NCI-H526 treated with DMSO at 0.1 percent for 48 hours (cell line): ENCODE measurements at regions not wholly inside any gene's neighbourhood (a gene's known extent, or its start where the extent isn't known, plus 50 kb on each side); places are given as distances from the start of the nearest gene placed in this dataset.

Experiments used
- DNase-seq: peaks from one replicate; lab custom pipeline; 2025; lab: John Stamatoyannopoulos, UW

DNA sequence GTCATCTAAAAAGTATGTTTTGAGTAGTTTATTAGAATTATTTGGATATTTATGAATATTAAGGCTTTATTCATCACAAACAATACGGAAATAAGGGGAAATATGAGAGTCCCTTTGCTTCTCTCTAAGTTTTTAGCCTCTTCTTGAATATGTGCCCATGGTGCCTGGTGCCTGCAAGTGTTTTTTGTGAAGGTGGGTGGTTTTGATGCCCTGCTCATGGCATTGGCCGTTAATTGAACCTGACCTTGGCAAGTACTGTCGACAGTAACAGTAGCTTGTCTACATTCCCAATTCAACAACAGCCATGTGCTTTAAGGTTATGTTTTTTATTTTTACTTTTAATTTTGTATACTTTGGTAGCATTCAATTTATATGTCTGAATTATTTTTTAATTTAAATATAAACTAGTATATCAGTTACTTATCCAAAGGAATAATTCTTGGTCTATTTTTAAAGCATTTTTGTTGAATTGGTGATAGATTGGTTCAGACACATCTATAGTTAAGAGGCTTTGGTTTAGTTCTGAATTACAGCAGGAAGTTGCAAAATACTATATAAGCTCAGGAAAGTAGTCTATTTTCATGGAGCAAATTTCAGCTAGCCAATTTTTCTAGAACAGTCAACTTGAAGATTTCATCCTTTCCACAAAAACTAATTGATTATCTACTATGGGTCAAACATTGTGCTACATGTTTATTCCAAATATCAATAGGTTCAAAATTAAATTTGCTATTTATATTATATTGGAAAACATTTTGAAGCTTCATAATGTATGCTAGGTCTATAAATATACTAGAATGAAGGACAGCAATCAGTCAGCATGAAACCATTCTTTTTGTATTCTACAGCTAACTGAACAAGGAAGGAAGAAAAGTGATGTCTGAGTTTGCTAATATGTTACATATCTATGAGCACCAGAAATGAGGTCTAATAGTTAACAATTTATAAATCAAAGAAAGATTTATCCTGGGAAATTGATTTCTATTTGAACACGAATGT is 184.4 kb downstream of the MRPL39 start:
- DNase-seq: no peak

DNA sequence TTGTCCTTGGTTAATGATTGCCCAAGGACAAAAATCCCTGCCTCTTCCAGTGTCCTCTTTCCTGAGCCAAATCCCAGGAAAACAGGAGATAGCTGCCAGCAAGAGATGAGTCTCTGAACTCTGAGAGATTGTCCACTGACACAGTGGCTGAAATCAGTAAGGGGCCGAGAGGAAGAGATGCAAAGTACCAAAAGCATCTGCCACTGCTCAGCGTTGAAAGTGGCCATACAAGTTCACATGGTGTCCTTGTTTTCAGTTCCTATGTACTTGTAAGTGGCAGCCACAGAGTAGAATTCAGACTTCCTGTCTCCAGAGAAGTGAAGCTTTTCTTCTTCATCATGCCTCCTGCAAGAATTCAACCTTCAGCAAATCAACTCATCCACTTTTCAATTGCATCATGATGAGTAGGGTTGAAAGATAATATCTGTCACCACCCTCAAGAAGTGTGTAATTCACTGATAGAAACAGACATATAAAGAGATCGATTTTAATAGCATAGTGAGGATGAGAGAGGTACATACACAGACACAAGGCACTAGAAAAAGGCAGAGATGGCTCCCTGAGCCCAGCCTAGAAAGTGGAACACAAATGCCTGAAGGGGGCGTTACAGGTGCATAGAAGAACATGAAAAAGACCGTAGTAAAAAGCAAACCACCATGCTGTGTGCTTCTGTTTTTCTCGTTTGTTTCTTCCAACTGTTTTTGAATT is 185.8 kb downstream of the MRPL39 start:
- peak; percentile 1 for DNase-seq

DNA sequence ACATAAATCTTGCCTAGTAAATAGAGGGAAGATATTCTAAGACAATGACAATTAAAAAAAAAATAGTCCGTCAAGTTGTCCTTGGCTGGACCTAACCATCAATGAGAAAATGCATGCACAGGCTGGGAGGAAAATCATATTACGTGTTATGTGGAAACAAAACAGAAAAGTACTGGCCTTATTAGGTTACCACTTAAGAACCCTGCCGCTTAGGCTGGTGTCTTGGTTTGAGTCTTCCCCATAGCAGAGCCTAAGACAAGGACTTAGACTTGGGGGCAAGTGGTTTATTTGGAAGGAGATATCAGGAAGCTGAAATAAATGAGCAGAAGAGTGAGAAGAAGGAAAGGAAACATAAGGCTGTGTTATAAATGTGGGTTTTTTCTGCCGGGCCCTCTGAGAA is 186.4 kb downstream of the MRPL39 start:
- no peak for DNase-seq

DNA sequence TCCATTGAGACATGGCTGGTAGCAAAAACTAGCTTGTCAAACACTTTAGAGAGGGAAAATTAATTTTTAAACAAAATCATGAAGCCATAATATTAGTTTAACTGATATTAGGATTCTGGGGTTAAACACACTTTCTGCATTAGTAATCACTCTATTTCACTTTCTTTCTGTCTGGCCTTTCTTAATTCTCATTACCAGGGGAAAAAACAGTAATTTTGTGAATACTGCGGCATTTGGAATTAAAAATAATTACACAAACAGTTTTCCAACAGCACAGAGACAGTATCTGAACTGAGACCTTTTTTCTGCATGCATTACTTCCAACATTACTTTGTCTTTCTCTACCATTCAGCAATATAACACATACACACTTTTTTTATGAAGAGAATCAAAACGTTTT is 190.6 kb downstream of the MRPL39 start:
- DNase-seq: no peak

DNA sequence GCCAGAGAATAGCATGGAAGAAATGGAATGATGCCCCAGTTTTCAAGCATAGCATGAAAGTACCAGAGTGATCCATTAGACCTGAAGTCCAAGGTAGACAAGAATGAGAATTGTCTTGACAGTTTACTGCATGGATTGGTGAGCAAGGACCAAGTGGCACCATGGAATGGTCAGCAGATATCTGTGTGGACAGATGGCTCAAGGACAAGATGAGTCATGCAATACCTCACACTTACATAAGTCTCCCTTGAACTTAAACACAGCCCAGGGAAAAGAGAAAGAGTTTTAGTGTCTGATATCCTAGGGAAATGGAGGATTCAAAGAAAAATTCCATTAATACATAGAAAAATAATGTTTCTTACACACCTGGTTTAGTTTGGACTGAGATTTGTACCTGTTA is 195.2 kb downstream of the MRPL39 start:
- no peak for DNase-seq

DNA sequence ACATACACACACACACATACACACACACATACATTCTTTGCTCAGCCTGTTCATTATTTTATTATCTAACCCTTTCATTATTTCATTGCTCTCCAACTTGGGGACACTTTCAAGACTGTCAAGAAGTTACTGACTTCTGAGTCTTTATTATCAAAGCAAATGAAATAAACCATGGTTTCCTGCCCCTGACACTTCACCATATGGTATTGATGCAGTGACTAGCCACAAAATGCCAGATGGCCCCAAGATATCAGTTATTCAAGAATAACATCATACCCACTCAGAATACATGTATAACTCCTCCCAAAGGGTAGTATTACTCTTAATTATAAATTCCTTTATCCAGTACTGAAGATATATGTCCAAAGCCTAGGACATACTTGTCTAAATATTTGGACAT is 197.3 kb downstream of the MRPL39 start:
- DNase-seq: no peak

DNA sequence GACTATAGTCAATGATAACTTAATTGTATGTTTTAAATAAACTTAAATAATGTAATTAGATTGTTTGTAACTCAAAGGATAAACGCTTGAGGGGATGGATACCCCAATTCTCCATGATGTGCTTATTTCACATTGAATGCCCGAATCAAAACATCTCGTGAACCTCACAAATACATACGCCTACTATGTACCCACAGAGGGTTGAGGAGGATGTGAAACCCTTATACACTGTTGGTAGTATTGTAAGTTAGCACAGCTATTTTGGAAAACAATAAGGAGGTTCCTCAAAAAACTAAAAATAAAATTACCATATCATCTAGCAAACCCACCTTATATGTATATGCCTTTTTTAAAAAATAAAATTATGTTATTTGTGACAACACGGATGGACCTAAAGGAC is 198.6 kb downstream of the MRPL39 start:
- DNase-seq: no peak

DNA sequence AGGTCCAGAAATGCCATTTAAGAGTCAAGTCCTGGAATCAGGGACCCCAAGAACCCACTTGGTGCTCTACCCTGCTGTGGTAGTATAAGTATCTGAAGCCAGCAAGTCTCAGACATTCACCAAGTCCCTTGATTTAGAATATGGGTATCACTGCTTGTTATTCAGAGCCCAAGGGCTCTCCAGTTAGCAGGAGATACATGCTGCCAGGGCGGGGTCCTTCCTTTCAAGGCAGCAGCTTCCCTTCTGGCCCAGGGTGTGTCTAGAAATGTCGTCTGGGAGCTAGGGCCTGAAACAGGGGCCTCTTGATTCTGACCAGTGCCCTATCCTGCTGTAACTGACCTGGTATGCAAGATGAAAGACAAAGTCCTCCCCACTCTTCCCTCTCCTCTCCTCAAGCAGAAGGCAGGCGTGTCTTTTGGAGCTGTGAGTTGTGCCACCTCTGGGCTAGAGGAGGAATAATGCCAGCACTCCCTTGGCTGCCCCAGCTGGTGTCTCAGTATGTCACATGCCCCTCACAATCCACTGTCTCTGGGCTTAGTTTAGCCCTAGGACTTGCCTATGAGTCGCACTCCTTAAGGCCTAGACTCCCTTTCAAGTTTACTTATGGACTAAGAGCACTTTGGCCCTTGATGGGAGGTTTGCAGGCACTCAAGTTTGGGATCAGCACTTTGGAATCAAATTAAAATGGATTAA is 200.2 kb downstream of the MRPL39 start:
- no peak for DNase-seq

DNA sequence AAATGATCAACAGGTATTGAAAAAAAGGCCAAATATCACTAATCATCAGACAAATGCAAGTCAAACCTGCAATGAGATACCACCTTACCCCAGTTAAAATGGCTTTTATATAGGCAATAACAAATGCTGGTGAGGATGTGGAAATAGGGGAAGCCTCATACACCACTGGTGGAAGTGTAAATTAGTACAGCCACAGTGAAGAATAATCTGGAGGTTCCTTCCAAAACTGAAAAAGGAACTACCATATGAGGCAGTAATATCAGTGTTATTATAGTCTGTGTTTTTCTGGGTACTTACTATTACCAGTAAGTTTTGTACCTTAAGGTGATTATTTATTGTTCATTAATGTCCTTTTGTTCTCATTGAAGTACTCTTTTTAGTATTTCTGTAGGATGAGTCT is 201.3 kb downstream of the MRPL39 start:
- no peak for DNase-seq

DNA sequence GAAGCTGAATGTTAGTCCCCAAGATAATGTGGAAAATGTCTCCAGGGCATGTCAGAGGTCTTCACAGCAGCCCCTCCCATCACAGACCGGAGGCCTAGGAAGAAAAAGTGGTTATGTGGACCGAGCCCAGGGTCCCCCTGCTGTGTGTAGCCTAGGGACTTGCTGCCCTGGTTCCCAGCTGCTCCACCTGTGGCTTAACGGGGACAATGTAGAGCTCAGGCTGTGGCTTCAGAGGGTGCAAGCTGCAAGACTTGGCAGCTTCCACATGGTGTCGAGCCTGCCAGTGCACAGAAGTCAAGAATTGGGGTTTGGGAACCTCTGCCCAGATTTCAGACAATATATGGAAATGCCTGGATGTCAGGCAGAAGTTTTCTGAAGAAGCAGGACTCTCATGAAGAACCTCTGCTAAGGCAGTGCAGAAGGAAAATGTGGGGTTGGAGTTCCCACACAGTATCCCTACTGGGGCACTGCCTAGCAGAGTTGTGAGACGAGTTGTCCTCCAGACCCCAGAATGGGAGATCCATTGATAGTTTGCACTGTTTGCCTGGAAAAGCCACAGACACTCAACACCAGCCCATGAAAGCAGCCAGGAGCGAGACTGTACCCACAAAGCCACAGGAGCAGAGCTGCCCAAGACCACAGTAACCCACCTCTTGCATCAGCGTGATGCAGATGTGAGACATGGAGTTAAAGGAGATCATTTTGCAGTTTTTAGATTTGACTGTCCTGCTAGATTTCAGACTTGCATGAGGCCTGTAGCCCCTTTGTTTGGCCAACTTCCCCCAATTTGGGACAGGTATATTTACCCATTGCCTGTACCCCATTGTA is 204.9 kb downstream of the MRPL39 start:
- DNase-seq: no peak

DNA sequence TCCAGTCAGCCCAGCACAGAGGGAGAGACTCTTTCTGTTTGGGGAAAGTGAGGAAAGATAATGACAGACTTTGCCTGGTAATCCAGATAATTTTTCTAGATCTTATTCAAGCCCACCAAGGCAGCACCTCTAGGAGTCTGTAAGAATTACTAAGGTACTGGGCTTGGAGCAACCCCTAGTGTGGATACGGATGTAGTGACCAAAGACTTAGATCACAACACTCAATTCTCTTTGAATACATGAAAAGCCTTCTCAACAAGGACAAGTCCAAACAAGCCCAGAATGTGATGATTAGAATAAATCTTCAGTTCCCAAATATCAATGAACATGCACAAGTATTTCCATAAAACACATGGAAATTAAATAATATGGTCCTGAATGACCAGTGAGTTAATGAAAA is 206.9 kb downstream of the MRPL39 start:
- DNase-seq: no peak

DNA sequence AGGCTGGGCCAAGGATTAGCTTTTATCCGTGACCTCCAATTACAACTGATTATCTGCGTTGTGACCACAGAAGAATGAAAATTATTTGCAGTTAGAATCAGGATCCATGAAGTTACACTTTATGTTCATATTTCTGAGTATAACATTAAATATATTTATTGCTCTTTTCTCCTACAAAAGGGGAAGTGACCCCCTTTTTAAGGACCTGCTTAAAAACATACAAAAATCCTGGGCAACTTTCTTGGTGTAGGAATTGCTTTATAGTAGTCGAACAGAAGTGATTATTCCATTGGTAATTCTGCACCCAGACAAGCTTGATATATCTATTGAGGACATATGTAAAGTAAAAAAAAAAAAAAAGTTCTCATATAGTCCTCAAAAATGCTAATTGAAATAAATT is 208.7 kb downstream of the MRPL39 start:
- DNase-seq: no peak

DNA sequence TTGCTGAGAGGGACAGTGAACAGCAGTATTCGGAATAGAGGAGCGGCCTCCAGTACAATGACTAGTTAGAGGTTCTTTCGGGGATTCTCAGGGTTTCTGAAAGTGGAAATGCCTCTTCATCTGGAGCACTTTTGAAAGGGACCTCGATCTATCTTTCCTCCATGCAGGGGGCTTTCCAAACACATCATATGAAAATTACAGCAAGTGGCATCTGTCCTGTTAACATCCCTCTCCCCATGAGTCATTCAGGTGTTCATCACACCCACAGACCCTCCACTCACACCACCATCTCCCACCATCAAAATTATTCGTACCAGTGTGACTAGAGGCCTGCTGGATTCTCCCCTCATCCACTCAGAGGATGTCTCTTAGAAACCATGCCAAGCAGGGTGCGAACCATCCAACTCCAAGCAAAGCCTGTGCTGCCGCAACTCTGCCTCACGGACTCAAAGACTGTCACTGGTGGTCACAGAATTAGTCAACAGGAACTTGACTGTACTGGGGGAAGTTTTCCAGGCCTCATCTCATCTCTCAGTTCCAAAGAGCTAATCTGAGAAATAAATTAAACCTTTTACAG is 211.1 kb downstream of the MRPL39 start:
- DNase-seq: no peak

DNA sequence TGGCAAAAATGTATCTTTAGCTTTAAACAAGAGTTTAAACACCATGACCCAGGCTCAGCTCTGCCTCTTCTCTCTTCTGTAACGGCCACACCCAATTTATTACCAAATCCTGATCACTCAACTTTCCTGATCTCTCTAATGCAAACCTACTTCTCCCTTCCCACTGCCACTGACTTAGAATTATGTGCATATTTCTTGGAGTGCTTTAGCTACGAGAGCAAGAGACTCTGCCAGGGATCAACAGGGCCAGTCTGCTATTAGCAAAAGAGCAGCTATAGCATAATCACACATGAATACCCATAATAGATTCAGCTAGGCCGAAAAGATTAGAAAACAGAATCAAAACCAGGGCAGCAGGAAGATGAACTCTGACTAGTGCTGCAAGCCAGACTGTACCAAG is 215.5 kb downstream of the MRPL39 start:
- no peak for DNase-seq

DNA sequence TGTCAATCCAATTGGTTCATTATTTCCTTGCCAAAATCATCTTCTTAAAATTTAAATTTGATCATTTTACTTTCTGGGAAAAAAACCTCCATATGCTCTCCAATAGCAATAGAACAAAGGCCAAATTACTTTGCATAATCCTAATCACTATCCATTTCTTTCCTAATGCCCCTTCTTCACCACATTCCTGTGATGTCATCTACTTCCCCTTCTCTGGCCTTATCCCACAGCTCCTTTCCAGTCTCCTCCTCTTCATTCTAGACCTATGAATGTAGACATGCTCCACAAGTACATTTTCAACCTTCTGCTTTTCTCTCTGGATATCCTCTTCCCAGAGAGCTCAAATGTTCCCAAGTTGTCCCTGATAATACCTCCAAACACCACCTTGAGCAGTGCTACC is 216.6 kb downstream of the MRPL39 start:
- DNase-seq: no peak

DNA sequence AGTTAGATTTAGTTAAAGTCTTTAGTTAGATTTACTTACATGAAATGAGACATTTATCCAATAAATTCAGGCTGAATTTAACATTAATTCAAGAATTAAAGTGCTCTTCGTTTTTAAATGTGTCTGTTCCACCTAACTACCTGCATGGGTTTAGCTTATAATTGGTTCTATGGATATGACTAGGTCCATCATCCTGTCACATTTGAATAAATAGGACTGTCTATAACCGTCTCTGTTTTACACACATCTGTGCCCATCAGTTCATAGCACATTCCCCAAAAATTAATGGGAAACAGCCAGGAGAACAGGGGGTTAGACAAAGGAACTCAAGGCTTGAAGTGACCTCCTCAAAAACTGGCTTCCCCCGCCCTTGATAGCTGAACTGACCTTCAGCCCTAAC is 219.6 kb downstream of the MRPL39 start:
- DNase-seq: no peak

DNA sequence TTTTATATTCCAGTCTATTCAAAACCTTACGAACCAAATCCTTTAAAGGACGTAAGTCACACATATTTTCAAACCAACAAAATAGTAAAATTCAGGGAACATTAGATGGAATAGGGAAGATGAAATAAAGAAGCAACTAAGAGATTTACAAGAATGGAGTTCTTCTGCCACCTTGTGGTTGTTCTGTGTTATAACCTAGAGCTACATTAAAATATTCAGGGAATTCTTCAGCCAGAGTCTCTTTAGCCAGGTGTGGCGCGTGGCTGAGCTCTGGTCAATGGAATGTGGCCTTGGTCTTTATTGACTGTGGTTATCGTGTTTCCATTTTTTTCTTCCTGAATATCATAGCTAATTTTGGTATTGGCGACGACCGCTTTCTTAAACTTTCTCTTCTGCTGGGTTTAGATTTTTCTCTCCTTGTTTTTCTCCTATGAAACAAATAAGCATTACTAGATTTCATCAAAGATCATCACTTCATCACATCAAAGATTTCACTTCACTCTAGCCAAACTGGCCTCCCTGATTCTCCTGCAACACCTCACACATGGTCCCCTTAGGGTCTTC is 221.3 kb downstream of the MRPL39 start:
- peak; percentile 62 for DNase-seq

DNA sequence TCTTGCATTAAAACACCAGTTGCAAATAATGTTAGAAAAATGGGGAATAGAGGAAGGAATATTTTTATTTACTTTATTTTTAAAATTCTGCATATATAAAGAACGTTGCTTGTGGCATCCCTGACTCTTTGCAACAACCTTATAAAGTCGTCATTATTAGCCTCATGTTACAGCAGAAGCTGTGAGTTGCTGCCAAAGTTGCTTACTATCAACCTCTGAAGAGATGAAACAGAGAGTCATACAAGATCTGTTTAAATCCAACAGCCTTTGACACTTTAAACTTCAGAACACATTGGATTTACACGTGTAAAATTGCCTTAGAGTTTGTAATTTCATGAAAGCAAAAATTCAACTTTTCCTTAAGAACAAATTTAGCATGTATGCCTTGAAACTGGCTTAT is 221.9 kb downstream of the MRPL39 start:
- no peak for DNase-seq

DNA sequence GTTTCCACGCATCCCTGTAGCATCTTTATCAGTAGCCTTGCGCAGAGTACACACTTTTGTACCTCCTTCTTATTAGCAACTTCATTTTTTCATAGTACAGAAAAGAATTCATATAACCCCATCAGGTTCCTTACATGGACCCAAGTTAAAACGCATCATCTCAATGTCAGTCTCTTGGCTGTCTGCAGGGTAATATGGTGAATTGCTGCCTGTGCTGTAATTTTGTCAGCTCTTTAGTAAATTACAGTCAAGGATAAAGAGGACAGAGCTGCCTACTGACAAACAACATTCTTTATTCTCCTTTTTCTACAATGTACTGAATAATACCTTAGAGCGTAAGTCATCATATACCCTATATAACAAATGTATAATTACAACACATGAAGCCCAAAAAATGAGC is 222.5 kb downstream of the MRPL39 start:
- DNase-seq: no peak

DNA sequence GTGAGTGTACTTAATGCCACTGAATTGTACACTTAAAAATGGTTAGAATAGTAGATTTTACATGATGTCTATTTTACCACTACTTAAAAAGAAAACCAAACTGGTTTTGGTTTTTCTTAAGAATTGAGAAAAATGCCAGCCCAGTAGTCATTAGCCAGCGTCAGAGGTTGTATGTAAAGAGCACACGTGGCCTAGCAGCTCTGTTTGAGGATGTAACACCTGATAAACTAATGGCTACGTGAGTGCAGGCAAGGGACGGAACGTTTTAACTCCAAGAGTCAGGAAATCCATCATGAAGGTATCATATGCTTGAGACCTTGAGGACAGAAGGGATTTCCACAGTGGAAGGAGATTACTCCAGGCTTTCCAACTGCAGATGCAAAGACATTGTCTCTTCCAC is 223.7 kb downstream of the MRPL39 start:
- DNase-seq: no peak

DNA sequence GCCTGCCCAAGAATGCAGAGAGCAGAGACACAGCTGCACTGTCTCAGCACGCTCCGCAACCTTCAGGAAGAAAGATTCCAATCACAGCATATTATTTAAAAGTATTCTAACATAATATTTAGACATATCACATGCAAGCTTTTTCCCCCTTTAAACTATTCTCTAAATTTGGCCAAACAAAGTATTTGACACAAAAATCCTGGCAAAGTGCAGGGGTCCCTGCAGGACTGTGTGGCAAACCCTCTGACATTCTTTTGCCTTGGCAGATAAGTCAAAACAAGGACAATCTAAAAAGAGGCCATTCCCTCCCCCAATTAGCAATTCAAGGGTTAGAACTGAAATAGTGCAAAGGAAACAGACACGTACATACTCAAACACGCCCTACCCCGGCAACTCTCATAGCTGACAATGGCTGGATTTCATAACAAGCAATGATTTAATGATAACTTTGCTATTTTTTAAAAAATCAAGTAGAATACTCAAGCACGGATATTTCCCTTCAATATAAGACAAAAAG is 225.3 kb downstream of the MRPL39 start:
- DNase-seq: no peak
